Esophagus muscularis mucosa (tissue), 4 donors: ENCODE measurements at regions not wholly inside any gene's neighbourhood (a gene's known extent, or its start where the extent isn't known, plus 50 kb on each side); places are given as distances from the start of the nearest gene placed in this dataset.
"Not testable (repeated sequence)": the region's sequence is repeated elsewhere in the genome, so short reads cannot be mapped to it uniquely, and the experiment has no call there.

Experiments used
- CTCF ChIP-seq, 3 experiments: fragments of 200-600 bp in 2 of 3; fragments of 450-650 bp in 1 of 3; sonication (generic) in 2 of 3; IDR thresholded peaks; one replicate each; pipeline ENCODE4 v1.5.1; 2017 to 2019; ENCODE audit warnings: antibody characterized with exemption in 3 of 3, mild to moderate bottlenecking in 2 of 3, moderate library complexity in 1 of 3
- EP300 ChIP-seq: sonication (generic); formaldehyde crosslinking; IDR thresholded peaks from one replicate; pipeline ENCODE4 v1.6.1; 2017; ENCODE audit warnings: antibody characterized with exemption
- POLR2A ChIP-seq: fragments of 450-650 bp; IDR thresholded peaks from one replicate; pipeline ENCODE4 v1.6.1; 2017; ENCODE audit warnings: antibody characterized with exemption, moderate library complexity, mild to moderate bottlenecking, low read depth
- POLR2AphosphoS5 ChIP-seq, 2 donors: sonication (generic); formaldehyde crosslinking; IDR thresholded peaks; one replicate each; pipeline ENCODE4 v1.6.1; 2017; ENCODE audit warnings: antibody characterized with exemption in 2 of 2

GRCh38 chr6:119665432-119665831 is 315.9 kb upstream of the MAN1A1 start:
- not testable (repeated sequence) for TF ChIP-seq CTCF (IDR thresholded peaks at IDR 0.05); POLR2A; POLR2AphosphoS5 (IDR thresholded peaks at IDR 0.05); EP300
